ENCODE measurements at regions not wholly inside any gene's neighbourhood (a gene's known extent, or its start where the extent isn't known, plus 50 kb on each side); places are given as distances from the start of the nearest gene placed in this dataset.

DNA sequence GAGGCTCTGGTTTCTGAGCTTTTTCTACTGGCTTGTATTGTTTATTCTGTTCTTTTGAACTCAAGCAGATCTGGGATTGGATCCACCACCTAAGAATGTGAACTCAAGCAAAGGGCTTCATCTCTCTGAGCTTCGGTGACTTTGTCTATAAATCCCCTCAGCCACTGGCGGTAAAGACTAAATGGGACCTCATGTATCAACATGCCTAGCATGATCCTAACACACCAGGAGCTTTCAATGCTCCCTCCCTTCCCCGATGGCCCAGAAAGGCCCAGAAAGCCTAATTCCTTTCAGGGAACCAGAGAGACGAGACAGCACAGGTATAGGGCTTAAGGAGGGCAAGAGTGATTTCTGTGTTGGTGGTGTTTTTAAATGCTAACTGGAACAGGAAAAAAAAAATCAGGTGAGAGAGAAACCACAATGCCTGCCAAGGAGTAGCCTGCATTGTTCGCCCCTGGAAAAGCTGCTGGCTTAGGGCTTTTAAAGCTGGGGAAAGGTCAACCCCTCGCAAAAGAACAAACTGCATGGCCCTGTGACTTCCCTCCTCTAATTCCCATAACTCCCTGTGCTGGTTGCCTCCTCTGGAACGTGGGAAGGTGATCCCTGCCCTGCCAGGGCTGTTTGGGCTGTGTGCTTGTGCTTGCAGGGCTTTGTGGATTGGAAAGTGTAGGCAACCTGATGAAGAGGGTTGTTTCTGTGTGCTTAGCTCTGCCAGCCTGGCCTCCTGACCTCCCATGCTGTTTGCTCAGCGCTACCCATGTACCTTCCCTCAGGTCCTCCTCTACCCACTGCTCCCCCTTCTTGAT, 147.0 kb downstream of the PLPP3 start (continued):
- TF ChIP-seq, protein P1, sequence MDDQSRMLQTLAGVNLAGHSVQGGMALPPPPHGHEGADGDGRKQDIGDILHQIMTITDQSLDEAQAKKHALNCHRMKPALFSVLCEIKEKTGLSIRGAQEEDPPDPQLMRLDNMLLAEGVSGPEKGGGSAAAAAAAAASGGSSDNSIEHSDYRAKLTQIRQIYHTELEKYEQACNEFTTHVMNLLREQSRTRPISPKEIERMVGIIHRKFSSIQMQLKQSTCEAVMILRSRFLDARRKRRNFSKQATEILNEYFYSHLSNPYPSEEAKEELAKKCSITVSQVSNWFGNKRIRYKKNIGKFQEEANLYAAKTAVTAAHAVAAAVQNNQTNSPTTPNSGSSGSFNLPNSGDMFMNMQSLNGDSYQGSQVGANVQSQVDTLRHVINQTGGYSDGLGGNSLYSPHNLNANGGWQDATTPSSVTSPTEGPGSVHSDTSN (IDR thresholded peaks at IDR 0.05; ENCODE audit: insufficient replicate concordance, low read depth, low read length), result no peak
- TF ChIP-seq, protein P2, sequence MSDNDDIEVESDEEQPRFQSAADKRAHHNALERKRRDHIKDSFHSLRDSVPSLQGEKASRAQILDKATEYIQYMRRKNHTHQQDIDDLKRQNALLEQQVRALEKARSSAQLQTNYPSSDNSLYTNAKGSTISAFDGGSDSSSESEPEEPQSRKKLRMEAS (IDR thresholded peaks at IDR 0.05; ENCODE audit: low read depth, low read length), result no peak
- no peak for TF ChIP-seq RBBP5 (conservative IDR thresholded peaks at IDR 0.05)
- no peak for TF ChIP-seq ATF7 (IDR thresholded peaks at IDR 0.05; ENCODE audit: low read depth)

DNA sequence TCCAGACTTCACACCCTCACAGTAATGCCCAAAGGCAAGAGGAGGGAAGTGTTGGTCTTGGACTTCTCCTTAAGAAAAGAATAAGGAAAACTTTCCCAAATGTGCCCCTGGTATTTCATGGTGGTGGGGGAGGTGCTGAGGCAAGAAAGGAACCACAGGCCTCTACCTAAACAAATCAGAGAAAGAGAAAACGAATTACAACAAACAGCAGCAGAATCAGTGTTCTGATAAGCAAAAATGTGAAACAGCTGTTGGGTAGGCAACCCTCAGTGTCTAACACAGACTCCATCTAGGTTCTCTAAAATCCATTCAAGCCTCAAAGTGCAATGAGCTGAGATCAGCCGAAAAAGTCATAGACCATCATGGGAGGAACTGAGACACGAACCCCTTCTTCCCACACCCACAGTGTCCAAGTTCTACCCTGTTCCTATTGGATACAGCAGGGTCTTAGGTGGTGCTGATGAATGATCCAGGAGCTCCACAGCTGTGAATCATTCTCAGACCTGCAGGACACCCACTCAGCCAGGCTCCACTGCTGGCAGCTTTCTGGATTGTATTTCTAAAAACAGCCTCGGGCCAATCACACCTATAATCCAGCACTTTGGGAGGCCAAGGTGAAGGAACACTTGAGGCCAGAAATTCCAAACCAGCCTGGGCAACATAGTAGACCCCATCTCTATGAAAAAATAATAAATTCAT, 149.1 kb downstream of the PLPP3 start:
- RAD21 ChIA-PET (ENCODE audit: unreplicated experiment), result interaction anchor here (0.8 to 1.4 kb wide), 3 partner anchors 43 to 147 kb away, joined by 3 read pairs; no protein-coding TSS in a partner anchor
- CTCF ChIA-PET, result interaction anchor here (0.9 to 1.0 kb wide), 2 partner anchors 21 to 154 kb away, joined by 3 to 4 read pairs; no protein-coding TSS in a partner anchor
- Histone ChIP-seq H3K36me3 (ENCODE audit: control insufficient read depth in 2 of 2, insufficient read depth in 2 of 2, low read length in 1 of 2) (no peaks in the 10 kb centered on the region), H3K79me2 (ENCODE audit: control insufficient read depth, insufficient read depth, low read length) (no peaks in the 10 kb centered on the region), H2AFZ (ENCODE audit: control insufficient read depth, low read depth, low read length) (no peak overlapping the region), H3K4me2 (ENCODE audit: control insufficient read depth, insufficient read depth) (no peak overlapping the region), H3K4me1 (ENCODE audit: control insufficient read depth, insufficient read depth, low read length) (no peaks in the 10 kb centered on the region; the same call in 1 of the 2 replicates), H3K9ac (ENCODE audit: control insufficient read depth, insufficient read depth, low read length) (no peak overlapping the region), H3K9me3 (replicated peaks; ENCODE audit: control insufficient read depth, insufficient read depth, low read length) (no peaks in the 10 kb centered on the region), H3K27me3 (replicated peaks in 1 of 2; ENCODE audit: control insufficient read depth in 2 of 2, insufficient read depth in 2 of 2, low read length in 1 of 2) (no peaks in the 10 kb centered on the region), H4K20me1 (ENCODE audit: control insufficient read depth, insufficient read depth) (no peaks in the 10 kb centered on the region), H3K4me3 (no peak overlapping the region), H3K27ac (ENCODE audit: control insufficient read depth, insufficient read depth) (no peak overlapping the region)
- DNase-seq (ENCODE audit: low read depth, low spot score), result no peak
- no TSS peak for BruUV-seq (replicated peaks)
- in situ Hi-C loops (cut with MboI) (no loop called here), intact Hi-C loops (cut with micrococcal nuclease; ENCODE audit: unreplicated experiment) (no loop called here)
- FAIRE-seq, result no peak
- 30% methylated on average over 4 of the region's 4 CpGs for WGBS (ENCODE audit: insufficient coverage, insufficient replicate concordance, low lambda C conversion rate, missing lambda C conversion rate)
- TF ChIP-seq POLR2AphosphoS2 (IDR thresholded peaks at IDR 0.05; ENCODE audit: low read depth, low read length) (no peak), NFXL1 (IDR thresholded peaks at IDR 0.05; ENCODE audit: borderline replicate concordance) (no peak), JUNB (IDR thresholded peaks at IDR 0.05) (no peak), PAX8 (IDR thresholded peaks at IDR 0.05) (no peak), NRF1 (conservative IDR thresholded peaks at IDR 0.05; ENCODE audit: low read depth, low read length) (no peak), CHD1 (IDR thresholded peaks at IDR 0.05; ENCODE audit: low read depth, low read length) (no peak), NFIC (IDR thresholded peaks at IDR 0.05; ENCODE audit: low read depth, low read length) (no peak), SUPT20H (IDR thresholded peaks at IDR 0.05; ENCODE audit: borderline replicate concordance, control insufficient read depth, low read depth, low read length) (no peak)
- POLR2A ChIA-PET, result interaction anchor here (0.7 kb wide), 1 partner anchor 43 kb away, joined by 3 read pairs; no protein-coding TSS in a partner anchor
- SMC1A ChIA-PET (ENCODE audit: uncharacterized antibody, unreplicated experiment), result interaction anchor here (0.6 to 1.4 kb wide), 7 partner anchors 8 to 147 kb away, joined by 3 to 5 read pairs (median 3); no protein-coding TSS in a partner anchor
- ATAC-seq, result no peak
